Caco-2 (cell line): ENCODE measurements at regions not wholly inside any gene's neighbourhood (a gene's known extent, or its start where the extent isn't known, plus 50 kb on each side); places are given as distances from the start of the nearest gene placed in this dataset.

ENCODE experiments used
- BruUV-seq: library from RNA; stranded (reverse); fragments of 400-500 nt; replicated peaks from 2 replicates; lab custom pipeline; 2021; lab: Mats Ljungman, UMichigan
- CTCF ChIA-PET: fragments of 300-600 bp; sonication (Branson Sonifier 250); formaldehyde crosslinking; loops from one replicate; lab custom pipeline; 2022; ENCODE audit warnings: antibody characterized with exemption; lab: Charles Lee
- POLR2A ChIA-PET: fragments of 300-600 bp; sonication (Branson Sonifier 250); formaldehyde crosslinking; loops from one replicate; lab custom pipeline; 2022; ENCODE audit warnings: antibody characterized with exemption; lab: Charles Lee
- DNase-seq, 2 experiments: peaks; one replicate each; pipeline versions ENCODE4 v3.0.0 to v3.0.0-alpha.2; 2020 to 2022
- H3K27me3 ChIP-seq: replicated peaks from 2 replicates; pipeline ENCODE4 v1.6.0; 2011; ENCODE audit warnings: low read length; ENCODE audit not compliant: control insufficient read depth, insufficient read depth
- H3K36me3 ChIP-seq: 2 replicates; pipeline ENCODE4 v1.5.1; 2011; ENCODE audit warnings: low read length; ENCODE audit not compliant: control insufficient read depth, insufficient read depth
- H3K4me1 ChIP-seq: fragments of 250-450 bp; sonication (Bioruptor Pico); 2 replicates; pipeline ENCODE4 v1.5.1; 2020; ENCODE audit warnings: mild to moderate bottlenecking
- H3K4me3 ChIP-seq: 2 replicates; pipeline ENCODE4 v1.5.1; 2011; ENCODE audit warnings: low read depth, mild to moderate bottlenecking, control low read depth, low read length
- H3K9me3 ChIP-seq: fragments of 250-450 bp; sonication (Bioruptor Pico); 2 replicates; pipeline ENCODE4 v1.5.1; 2020; ENCODE audit warnings: mild to moderate bottlenecking, moderate library complexity
- H3K27ac Mint-ChIP-seq: one replicate; pipeline ENCODE4 v1.8.0; 2022; ENCODE audit warnings: mixed read lengths; ENCODE audit not compliant: unreplicated experiment
- H3K27me3 Mint-ChIP-seq: one replicate; pipeline ENCODE4 v1.8.0; 2022; ENCODE audit warnings: mixed read lengths; ENCODE audit not compliant: insufficient read depth, unreplicated experiment
- H3K36me3 Mint-ChIP-seq: one replicate; pipeline ENCODE4 v1.8.0; 2022; ENCODE audit warnings: mild to moderate bottlenecking, mixed read lengths; ENCODE audit not compliant: insufficient read depth, unreplicated experiment
- H3K4me1 Mint-ChIP-seq: one replicate; pipeline ENCODE4 v1.8.0; 2022; ENCODE audit warnings: low read depth, mixed read lengths; ENCODE audit not compliant: unreplicated experiment
- H3K4me3 Mint-ChIP-seq: one replicate; pipeline ENCODE4 v1.8.0; 2022; ENCODE audit warnings: mild to moderate bottlenecking, moderate library complexity, mixed read lengths; ENCODE audit not compliant: unreplicated experiment
- H3K9me3 Mint-ChIP-seq: one replicate; pipeline ENCODE4 v1.8.0; 2022; ENCODE audit warnings: mixed read lengths; ENCODE audit not compliant: unreplicated experiment
- CTCF ChIP-seq, 2 experiments: fragments of 200-600 bp in 1 of 2; IDR thresholded peaks; 1 replicate in 1 of 2; 2 replicates in 1 of 2; pipeline versions ENCODE4 v1.5.1 to v1.8.0; 2011 to 2022; ENCODE audit warnings: antibody characterized with exemption in 1 of 2, control low read depth in 1 of 2, inconsistent platforms in 1 of 2, low read depth in 1 of 2, low read length in 1 of 2, mild to moderate bottlenecking in 1 of 2, moderate library complexity in 1 of 2; ENCODE audit not compliant: insufficient read depth in 1 of 2, severe bottlenecking in 1 of 2, unreplicated experiment in 1 of 2
- intact Hi-C: fragments of 100-400 bp; cut with micrococcal nuclease; formaldehyde crosslinking; loops from one replicate; pipeline ENCODE4 v1.10.0; 2022; ENCODE audit not compliant: unreplicated experiment

GRCh38 chr13:105732806-105733529, 802.5 kb downstream of the EFNB2 start:
- no peaks in the 10 kb centered on the region; the same call in 1 of the 2 replicates for H3K27me3 ChIP-seq
- intact Hi-C loops = no loop called here
- no peak for DNase-seq
- ChIA-PET CTCF (no interaction called here), POLR2A (interaction anchor here (0.6 kb wide), 1 partner anchor 1604 kb away, joined by 3 read pairs; no protein-coding TSS in a partner anchor)
- H3K4me1 ChIP-seq = no peaks in the 10 kb centered on the region
- H3K9me3 Mint-ChIP-seq = no peaks in the 10 kb centered on the region
- no peaks in the 10 kb centered on the region for H3K4me1 Mint-ChIP-seq
- TF ChIP-seq CTCF (IDR thresholded peaks at IDR 0.05; ENCODE audit: insufficient read depth in 1 of 2, low read depth in 1 of 2, low read length in 1 of 2, severe bottlenecking in 1 of 2, unreplicated experiment in 1 of 2) = no peak
- no peak overlapping the region for H3K27ac Mint-ChIP-seq
- no peak overlapping the region for H3K4me3 Mint-ChIP-seq
- no TSS peak for BruUV-seq
- no peaks in the 10 kb centered on the region for H3K36me3 Mint-ChIP-seq
- H3K36me3 ChIP-seq = no peaks in the 10 kb centered on the region
- no peaks in the 10 kb centered on the region for H3K9me3 ChIP-seq
- H3K27me3 Mint-ChIP-seq = no peaks in the 10 kb centered on the region
- H3K4me3 ChIP-seq = no peak overlapping the region

GRCh38 chr13:105725887-105726286, 809.6 kb downstream of the EFNB2 start:
- BruUV-seq = no TSS peak
- H3K4me3 ChIP-seq = no peak overlapping the region
- ChIA-PET CTCF (no interaction called here), POLR2A (no interaction called here)
- H3K4me1 Mint-ChIP-seq = no peaks in the 10 kb centered on the region
- H3K9me3 Mint-ChIP-seq = no peaks in the 10 kb centered on the region
- H3K27me3 ChIP-seq = no peaks in the 10 kb centered on the region; the same call in none of the 2 replicates
- no peaks in the 10 kb centered on the region for H3K36me3 Mint-ChIP-seq
- no peaks in the 10 kb centered on the region for H3K4me1 ChIP-seq
- intact Hi-C loops = no loop called here
- H3K36me3 ChIP-seq = no peaks in the 10 kb centered on the region
- no peak overlapping the region for H3K27ac Mint-ChIP-seq
- no peaks in the 10 kb centered on the region for H3K9me3 ChIP-seq
- no peaks in the 10 kb centered on the region for H3K27me3 Mint-ChIP-seq
- no peak for TF ChIP-seq CTCF (IDR thresholded peaks at IDR 0.05; ENCODE audit: insufficient read depth in 1 of 2, low read depth in 1 of 2, low read length in 1 of 2, severe bottlenecking in 1 of 2, unreplicated experiment in 1 of 2)
- H3K4me3 Mint-ChIP-seq = no peak overlapping the region
- no peak for DNase-seq

GRCh38 chr13:105721016-105721415, 814.4 kb downstream of the EFNB2 start:
- Histone ChIP-seq H3K9me3 (no peaks in the 10 kb centered on the region), H3K4me1 (no peaks in the 10 kb centered on the region), H3K27me3 (no peaks in the 10 kb centered on the region; the same call in 1 of the 2 replicates), H3K4me3 (no peak overlapping the region), H3K36me3 (no peaks in the 10 kb centered on the region)
- Mint-ChIP-seq H3K4me1 (no peaks in the 10 kb centered on the region), H3K27ac (no peak overlapping the region), H3K27me3 (no peaks in the 10 kb centered on the region), H3K4me3 (no peak overlapping the region), H3K36me3 (no peaks in the 10 kb centered on the region), H3K9me3 (no peaks in the 10 kb centered on the region)
- no TSS peak for BruUV-seq
- ChIA-PET CTCF (no interaction called here), POLR2A (no interaction called here)
- no peak for TF ChIP-seq CTCF (IDR thresholded peaks at IDR 0.05; ENCODE audit: insufficient read depth in 1 of 2, low read depth in 1 of 2, low read length in 1 of 2, severe bottlenecking in 1 of 2, unreplicated experiment in 1 of 2)
- intact Hi-C loops = no loop called here
- DNase-seq = no peak
